ENCODE measurements at regions not wholly inside any gene's neighbourhood (a gene's known extent, or its start where the extent isn't known, plus 50 kb on each side); places are given as distances from the start of the nearest gene placed in this dataset.

GRCh38 chr1:165070675-165071074 is 285.8 kb downstream of the LMX1A start:
- TF ChIP-seq CEBPB (IDR thresholded peaks at IDR 0.05; ENCODE audit: low read depth, low read length) (no peak), MXI1 (IDR thresholded peaks at IDR 0.05; ENCODE audit: borderline replicate concordance, low read depth, low read length) (no peak), CTCF (conservative IDR thresholded peaks at IDR 0.05; ENCODE audit: low read depth, low read length) (no peak)

Measured in IMR-90 (cell line).